ENCODE measurements at regions not wholly inside any gene's neighbourhood (a gene's known extent, or its start where the extent isn't known, plus 50 kb on each side); places are given as distances from the start of the nearest gene placed in this dataset.

DNA sequence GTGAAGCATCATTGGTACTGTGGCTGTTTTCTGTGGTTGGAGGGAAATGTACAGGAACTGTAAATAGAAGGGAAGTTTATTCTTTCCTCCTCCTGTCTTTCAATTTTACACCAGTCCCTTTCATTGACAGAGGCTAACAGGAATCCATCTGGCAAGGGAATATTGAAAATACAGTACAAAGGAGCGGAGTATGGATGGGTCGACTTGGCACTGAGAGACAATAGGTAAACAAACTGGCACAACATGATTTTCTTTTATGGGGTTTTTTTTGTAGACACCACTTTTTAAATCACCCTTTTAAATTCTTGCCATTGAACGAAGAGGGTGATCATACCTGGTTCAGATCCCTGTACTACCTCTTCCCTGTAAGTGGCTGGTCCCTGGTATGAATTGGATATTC, 341.3 kb downstream of the RWDD3 start:
- TF ChIP-seq, protein P1, sequence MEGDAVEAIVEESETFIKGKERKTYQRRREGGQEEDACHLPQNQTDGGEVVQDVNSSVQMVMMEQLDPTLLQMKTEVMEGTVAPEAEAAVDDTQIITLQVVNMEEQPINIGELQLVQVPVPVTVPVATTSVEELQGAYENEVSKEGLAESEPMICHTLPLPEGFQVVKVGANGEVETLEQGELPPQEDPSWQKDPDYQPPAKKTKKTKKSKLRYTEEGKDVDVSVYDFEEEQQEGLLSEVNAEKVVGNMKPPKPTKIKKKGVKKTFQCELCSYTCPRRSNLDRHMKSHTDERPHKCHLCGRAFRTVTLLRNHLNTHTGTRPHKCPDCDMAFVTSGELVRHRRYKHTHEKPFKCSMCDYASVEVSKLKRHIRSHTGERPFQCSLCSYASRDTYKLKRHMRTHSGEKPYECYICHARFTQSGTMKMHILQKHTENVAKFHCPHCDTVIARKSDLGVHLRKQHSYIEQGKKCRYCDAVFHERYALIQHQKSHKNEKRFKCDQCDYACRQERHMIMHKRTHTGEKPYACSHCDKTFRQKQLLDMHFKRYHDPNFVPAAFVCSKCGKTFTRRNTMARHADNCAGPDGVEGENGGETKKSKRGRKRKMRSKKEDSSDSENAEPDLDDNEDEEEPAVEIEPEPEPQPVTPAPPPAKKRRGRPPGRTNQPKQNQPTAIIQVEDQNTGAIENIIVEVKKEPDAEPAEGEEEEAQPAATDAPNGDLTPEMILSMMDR (IDR thresholded peaks at IDR 0.05; ENCODE audit: extremely low read depth, missing control alignments), result no peak
- no peak for DNase-seq (ENCODE audit: low spot score)

DNA sequence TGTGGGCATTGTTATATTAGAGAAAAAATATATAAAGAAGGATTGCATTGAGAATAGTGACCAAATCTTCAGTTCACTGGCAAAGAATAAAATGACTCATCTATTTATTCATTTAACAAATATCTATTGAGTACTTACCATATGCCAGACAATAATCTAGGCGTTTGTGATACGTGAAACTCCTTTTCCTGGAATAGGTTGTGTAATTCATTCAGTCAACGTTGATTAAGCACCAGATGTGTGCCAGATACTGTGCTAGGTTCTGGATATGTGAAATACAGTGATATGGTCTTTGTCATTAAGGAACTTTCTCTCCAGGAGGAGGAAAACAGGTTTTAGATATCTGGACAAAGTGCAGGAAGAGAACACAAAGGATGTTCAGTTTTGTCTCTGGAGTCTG, 344.5 kb downstream of the RWDD3 start:
- DNase-seq (ENCODE audit: low spot score), result no peak
- TF ChIP-seq, protein P1 (IDR thresholded peaks at IDR 0.05; ENCODE audit: extremely low read depth, missing control alignments), result no peak

DNA sequence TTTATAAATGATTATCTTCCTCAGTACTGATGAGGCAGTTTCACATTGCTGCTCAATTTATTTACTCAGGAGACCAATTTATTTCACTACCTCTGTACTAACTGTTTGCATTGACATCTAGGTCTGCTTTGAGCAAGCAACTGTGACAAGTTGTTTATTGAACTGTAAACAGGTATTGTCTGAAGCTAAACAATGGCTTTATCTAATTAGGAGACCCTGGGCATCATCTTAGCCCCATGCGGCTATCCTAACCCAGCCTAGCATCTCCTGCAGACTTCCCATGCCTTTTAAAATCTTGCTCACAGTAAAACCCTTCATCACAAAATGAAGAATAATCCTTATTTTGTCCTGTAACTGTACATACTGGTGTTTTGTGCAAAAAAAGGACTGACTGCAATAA, 348.2 kb downstream of the RWDD3 start:
- TF ChIP-seq, protein P1 (IDR thresholded peaks at IDR 0.05; ENCODE audit: extremely low read depth, missing control alignments), result no peak
- DNase-seq (ENCODE audit: low spot score), result no peak

DNA sequence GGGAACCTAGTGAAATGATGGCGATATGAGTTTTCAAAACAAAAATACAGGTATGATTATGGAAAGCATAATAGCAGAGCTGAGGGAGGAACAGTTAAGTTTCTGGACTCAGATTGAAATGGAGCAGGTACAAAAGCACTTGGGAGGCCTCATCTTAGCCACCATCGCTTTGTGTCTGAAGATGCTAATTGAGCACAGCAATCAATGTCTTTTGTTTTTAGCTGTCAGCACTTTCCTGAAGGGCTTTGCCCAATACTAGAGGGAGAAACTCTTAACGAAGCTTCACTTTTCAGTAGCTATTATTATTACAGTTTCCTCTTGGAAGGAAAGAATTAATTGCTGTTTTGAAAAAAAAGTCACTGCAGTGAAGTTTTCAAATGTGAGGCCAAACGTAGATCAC, 348.7 kb downstream of the RWDD3 start:
- TF ChIP-seq, protein P1 (IDR thresholded peaks at IDR 0.05; ENCODE audit: extremely low read depth, missing control alignments), result no peak
- no peak for DNase-seq (ENCODE audit: low spot score)

DNA sequence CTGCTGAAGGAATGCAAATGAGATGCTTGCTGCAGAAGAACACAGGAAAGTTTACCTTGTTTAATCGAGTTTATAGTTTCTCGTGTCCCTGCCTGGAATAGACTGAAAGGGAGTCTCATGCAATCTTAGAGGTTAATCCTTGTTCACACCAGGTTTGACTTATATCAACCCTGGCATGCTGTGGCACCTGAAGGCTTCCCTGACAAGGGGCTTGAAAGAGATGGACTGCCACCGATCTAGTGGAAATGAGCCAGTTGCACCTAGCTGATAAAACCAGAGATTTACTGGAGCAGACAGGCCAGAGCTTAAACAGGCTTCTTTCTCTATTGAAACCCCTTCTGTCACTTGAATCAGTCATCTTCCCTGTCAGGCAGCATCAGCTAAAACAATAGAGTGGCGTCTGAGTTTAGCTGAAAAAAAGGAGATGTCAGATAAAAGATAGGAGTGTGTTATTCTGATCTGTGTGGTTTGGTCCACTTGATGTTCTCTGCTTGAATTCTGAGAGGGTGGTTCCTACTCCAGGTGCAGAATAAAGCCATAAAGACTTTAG, 349.7 kb downstream of the RWDD3 start:
- DNase-seq (ENCODE audit: low spot score), result no peak
- TF ChIP-seq, protein P1 (IDR thresholded peaks at IDR 0.05; ENCODE audit: extremely low read depth, missing control alignments), result no peak

DNA sequence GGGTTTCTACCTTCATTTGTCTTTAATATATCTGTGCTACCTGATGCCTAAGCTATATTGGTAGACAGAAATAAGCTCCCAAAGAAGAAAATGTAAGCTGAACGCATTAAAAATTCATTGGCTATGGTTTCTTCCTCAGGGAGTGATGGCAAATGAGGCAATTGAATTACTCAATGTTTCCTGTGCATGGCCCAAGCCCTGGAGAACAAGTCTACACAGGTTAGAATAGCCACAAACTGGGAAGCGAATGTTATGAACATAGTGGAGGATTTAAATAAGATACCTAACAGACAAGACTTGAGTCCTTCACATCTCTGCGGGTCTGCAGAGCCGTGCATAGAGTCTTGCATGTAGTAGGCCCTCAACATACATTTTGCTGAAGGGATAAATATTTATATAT, 350.3 kb downstream of the RWDD3 start:
- DNase-seq (ENCODE audit: low spot score), result no peak
- TF ChIP-seq, protein P1 (IDR thresholded peaks at IDR 0.05; ENCODE audit: extremely low read depth, missing control alignments), result no peak

DNA sequence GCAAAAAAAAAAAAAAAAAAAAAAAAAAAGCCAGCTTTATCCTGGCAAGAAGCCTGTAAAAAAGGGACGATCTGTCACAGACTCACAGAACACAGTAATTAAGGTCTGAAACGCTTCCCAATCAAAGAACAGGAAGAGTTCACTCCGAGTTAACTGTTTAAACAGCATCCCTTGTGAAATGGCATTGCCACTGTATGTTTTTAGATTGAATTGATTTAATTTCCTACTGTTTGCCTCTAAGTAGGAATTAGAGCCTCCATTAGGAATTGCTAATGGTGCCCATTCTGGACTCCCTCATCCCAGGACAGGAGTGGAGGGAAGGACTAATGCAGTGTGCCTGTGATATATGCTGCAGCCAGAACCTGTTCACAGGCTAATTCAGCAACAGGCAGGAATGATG, 370.8 kb downstream of the RWDD3 start:
- TF ChIP-seq, protein P1 (IDR thresholded peaks at IDR 0.05; ENCODE audit: extremely low read depth, missing control alignments), result no peak
- no peak for DNase-seq (ENCODE audit: low spot score)

Measured in GM20000 (cell line).